ENCODE measurements at regions not wholly inside any gene's neighbourhood (a gene's known extent, or its start where the extent isn't known, plus 50 kb on each side); places are given as distances from the start of the nearest gene placed in this dataset.

- peak; percentile 74 for DNase-seq
These were observed 271.9 kb upstream of the ADAMTS16 start for GRCh38 chr5:4868140-4868735.

- no peak for DNase-seq
These were observed 266.5 kb upstream of the ADAMTS16 start for GRCh38 chr5:4873652-4874051.

GRCh38 chr5:4874097-4874496 is 266.0 kb upstream of the ADAMTS16 start:
- no peak for DNase-seq

GRCh38 chr5:4875942-4876341 is 264.2 kb upstream of the ADAMTS16 start:
- no peak for DNase-seq

- DNase-seq, result no peak
These were observed 263.3 kb upstream of the ADAMTS16 start for GRCh38 chr5:4876804-4877203.

GRCh38 chr5:4877579-4877978 is 262.6 kb upstream of the ADAMTS16 start:
- no peak for DNase-seq

GRCh38 chr5:4879075-4879474 is 261.1 kb upstream of the ADAMTS16 start:
- DNase-seq, result no peak

- peak; percentile 77 for DNase-seq
These were observed 260.3 kb upstream of the ADAMTS16 start for GRCh38 chr5:4879693-4880303.

GRCh38 chr5:4880304-4880741 is 259.8 kb upstream of the ADAMTS16 start:
- no peak for DNase-seq

GRCh38 chr5:4881366-4882002 is 258.6 kb upstream of the ADAMTS16 start:
- no peak for DNase-seq

GRCh38 chr5:4882186-4882585 is 257.9 kb upstream of the ADAMTS16 start:
- no peak for DNase-seq

GRCh38 chr5:4883360-4883759 is 256.8 kb upstream of the ADAMTS16 start:
- no peak for DNase-seq

GRCh38 chr5:4893063-4893744 is 246.9 kb upstream of the ADAMTS16 start:
- no peak for DNase-seq

- DNase-seq, result no peak
These were observed 243.8 kb upstream of the ADAMTS16 start for GRCh38 chr5:4896328-4896727.

GRCh38 chr5:4901305-4901811 is 238.8 kb upstream of the ADAMTS16 start:
- no peak for DNase-seq

GRCh38 chr5:4901924-4902323 is 238.2 kb upstream of the ADAMTS16 start:
- DNase-seq, result no peak

GRCh38 chr5:4905674-4906520 is 234.2 kb upstream of the ADAMTS16 start:
- no peak for DNase-seq

GRCh38 chr5:4906786-4907185 is 233.3 kb upstream of the ADAMTS16 start:
- no peak for DNase-seq

- DNase-seq, result no peak
These were observed 232.6 kb upstream of the ADAMTS16 start for GRCh38 chr5:4907571-4907970.

- DNase-seq, result no peak
These were observed 231.0 kb upstream of the ADAMTS16 start for GRCh38 chr5:4909086-4909485.

- no peak for DNase-seq
These were observed 228.3 kb upstream of the ADAMTS16 start for GRCh38 chr5:4911646-4912403.

- DNase-seq, result no peak
These were observed 218.2 kb upstream of the ADAMTS16 start for GRCh38 chr5:4921929-4922328.
